H9 (cell line): ENCODE measurements at regions not wholly inside any gene's neighbourhood (a gene's known extent, or its start where the extent isn't known, plus 50 kb on each side); places are given as distances from the start of the nearest gene placed in this dataset.

Experiments
- DNase-seq: peaks from one replicate; pipeline ENCODE4 v3.0.0-alpha.2; 2017
- H2AFZ ChIP-seq: one replicate; pipeline ENCODE4 v1.6.1; 2013; ENCODE audit warnings: mild to moderate bottlenecking, low read length, control low read depth, moderate library complexity
- H2AK5ac ChIP-seq: 2 replicates; pipeline ENCODE4 v1.6.1; 2013; ENCODE audit warnings: low read length, control low read depth, mixed read lengths; ENCODE audit not compliant: insufficient read length
- H2BK120ac ChIP-seq: one replicate; pipeline ENCODE4 v1.6.1; 2013; ENCODE audit warnings: low read depth, mild to moderate bottlenecking, low read length, control low read depth, inconsistent platforms; ENCODE audit not compliant: poor library complexity, severe bottlenecking
- H2BK12ac ChIP-seq: 2 replicates; pipeline ENCODE4 v1.6.1; 2013; ENCODE audit warnings: low read length, control low read depth, mixed read lengths, low read depth; ENCODE audit not compliant: insufficient read length
- H2BK15ac ChIP-seq: 2 replicates; pipeline ENCODE4 v1.6.1; 2013; ENCODE audit warnings: low read depth, low read length, control low read depth
- H2BK20ac ChIP-seq: one replicate; pipeline ENCODE4 v1.6.1; 2013; ENCODE audit warnings: low read depth, mild to moderate bottlenecking, low read length, control low read depth, inconsistent platforms; ENCODE audit not compliant: poor library complexity, severe bottlenecking
- H2BK5ac ChIP-seq: 2 replicates; pipeline ENCODE4 v1.6.1; 2013; ENCODE audit warnings: low read length, control low read depth, mixed read lengths; ENCODE audit not compliant: insufficient read length
- H3K14ac ChIP-seq: 2 replicates; pipeline ENCODE4 v1.6.1; 2013; ENCODE audit warnings: low read length, control low read depth; ENCODE audit not compliant: insufficient read depth
- H3K18ac ChIP-seq: 2 replicates; pipeline ENCODE4 v1.6.1; 2013; ENCODE audit warnings: low read depth, mild to moderate bottlenecking, mixed read lengths, low read length, control low read depth; ENCODE audit not compliant: insufficient read length
- H3K23ac ChIP-seq: 2 replicates; pipeline ENCODE4 v1.6.1; 2013; ENCODE audit warnings: low read length, control low read depth, mixed read lengths, low read depth; ENCODE audit not compliant: insufficient read length
- H3K23me2 ChIP-seq: 2 replicates; pipeline ENCODE4 v1.6.1; 2013; ENCODE audit warnings: low read depth, mild to moderate bottlenecking, mixed read lengths, low read length, control low read depth; ENCODE audit not compliant: insufficient read length, poor library complexity, severe bottlenecking
- H3K27ac ChIP-seq: 2 replicates; pipeline ENCODE4 v1.5.1; 2013; ENCODE audit warnings: low read length, control low read depth, mixed read lengths, low read depth; ENCODE audit not compliant: insufficient read length
- H3K27me3 ChIP-seq: 2 replicates; pipeline ENCODE4 v1.6.1; 2013; ENCODE audit warnings: low read length, control low read depth, inconsistent platforms; ENCODE audit not compliant: insufficient read depth
- H3K4ac ChIP-seq: 2 replicates; pipeline ENCODE4 v1.6.1; 2013; ENCODE audit warnings: low read depth, mild to moderate bottlenecking, control low read depth, inconsistent platforms, low read length, moderate library complexity
- H3K4me1 ChIP-seq: 2 replicates; pipeline ENCODE4 v1.6.1; 2013; ENCODE audit warnings: low read length, control low read depth, inconsistent platforms; ENCODE audit not compliant: insufficient read depth
- H3K4me2 ChIP-seq: 2 replicates; pipeline ENCODE4 v1.6.1; 2013; ENCODE audit warnings: low read length, control low read depth, mixed read lengths; ENCODE audit not compliant: insufficient read length, insufficient read depth
- H3K56ac ChIP-seq: 2 replicates; pipeline ENCODE4 v1.6.1; 2013; ENCODE audit warnings: low read depth, mild to moderate bottlenecking, mixed read lengths, low read length, control low read depth; ENCODE audit not compliant: insufficient read length
- H3K79me1 ChIP-seq: 2 replicates; pipeline ENCODE4 v1.6.1; 2013; ENCODE audit warnings: low read depth, mild to moderate bottlenecking, moderate library complexity, low read length, control low read depth, inconsistent platforms; ENCODE audit not compliant: insufficient read depth, poor library complexity, severe bottlenecking
- H3K79me2 ChIP-seq: 2 replicates; pipeline ENCODE4 v1.6.1; 2013; ENCODE audit warnings: low read length, control low read depth, inconsistent platforms; ENCODE audit not compliant: insufficient read depth
- H3K9ac ChIP-seq: 2 replicates; pipeline ENCODE4 v1.6.1; 2013; ENCODE audit warnings: low read length, control low read depth, mixed read lengths; ENCODE audit not compliant: insufficient read length; ENCODE audit errors: extremely low read depth
- H3K9me3 ChIP-seq: one replicate; pipeline ENCODE4 v1.6.1; 2013; ENCODE audit warnings: low read depth, low read length, inconsistent platforms; ENCODE audit not compliant: control insufficient read depth
- H3T11ph ChIP-seq: one replicate; pipeline ENCODE4 v1.6.1; 2013; ENCODE audit warnings: mild to moderate bottlenecking, low read length, control low read depth, inconsistent platforms
- H4K20me1 ChIP-seq: one replicate; pipeline ENCODE4 v1.6.1; 2013; ENCODE audit not compliant: control insufficient read depth, insufficient read length, insufficient read depth
- H4K5ac ChIP-seq: 2 replicates; pipeline ENCODE4 v1.6.1; 2013; ENCODE audit warnings: low read depth, mild to moderate bottlenecking, mixed read lengths, low read length, control low read depth; ENCODE audit not compliant: insufficient read length
- H4K8ac ChIP-seq: replicated peaks from 2 replicates; pipeline ENCODE4 v1.6.1; 2013; ENCODE audit warnings: low read length, control low read depth, mixed read lengths, low read depth; ENCODE audit not compliant: insufficient read length
- H4K91ac ChIP-seq: 2 replicates; pipeline ENCODE4 v1.6.1; 2013; ENCODE audit warnings: low read depth, mild to moderate bottlenecking, moderate library complexity, mixed read lengths, low read length, control low read depth; ENCODE audit not compliant: insufficient read length
- H3K27ac Mint-ChIP-seq, 3 experiments: 2 replicates in 2 of 3; 3 replicates in 1 of 3; pipeline ENCODE4 v1.8.0; 2020 to 2021; ENCODE audit warnings: mixed read lengths in 3 of 3, mild to moderate bottlenecking in 1 of 3, moderate library complexity in 1 of 3
- H3K27me3 Mint-ChIP-seq: 2 replicates; pipeline ENCODE4 v1.8.0; 2021; ENCODE audit warnings: low read depth, mild to moderate bottlenecking, moderate library complexity, mixed read lengths
- H3K36me3 Mint-ChIP-seq, 3 experiments: 2 replicates in 2 of 3; 3 replicates in 1 of 3; pipeline ENCODE4 v1.8.0; 2020 to 2021; ENCODE audit warnings: low read depth in 3 of 3, mixed read lengths in 3 of 3; ENCODE audit not compliant: insufficient read depth in 1 of 3
- H3K4me1 Mint-ChIP-seq, 2 experiments: 2 replicates each; pipeline ENCODE4 v1.8.0; 2020; ENCODE audit warnings: mixed read lengths in 2 of 2
- H3K4me3 Mint-ChIP-seq, 2 experiments: 2 replicates in 1 of 2; 3 replicates in 1 of 2; pipeline ENCODE4 v1.8.0; 2020 to 2021; ENCODE audit warnings: mild to moderate bottlenecking in 2 of 2, mixed read lengths in 2 of 2, moderate library complexity in 1 of 2
- H3K9me3 Mint-ChIP-seq, 2 experiments: 2 replicates in 1 of 2; 3 replicates in 1 of 2; pipeline ENCODE4 v1.8.0; 2020; ENCODE audit warnings: mild to moderate bottlenecking in 2 of 2, mixed read lengths in 2 of 2, moderate library complexity in 1 of 2
- WGBS: extraction: QIAGEN DNeasy Blood & Tissue Kit; methylation state at CpG from one replicate; pipeline ENCODE4 v1.1.7; 2013; ENCODE audit warnings: missing lambda C conversion rate, low lambda C conversion rate, mixed read lengths; ENCODE audit not compliant: insufficient read length; ENCODE audit errors: extremely low coverage; 5-methylcytosine and 5-hydroxymethylcytosine counted together
- TF ChIP-seq, protein P1 (sequence below): fragments of 200-600 bp; sonication (generic); conservative IDR thresholded peaks from 3 replicates; pipeline ENCODE4 v1.8.0; 2021; ENCODE audit warnings: antibody characterized with exemption, mild to moderate bottlenecking

DNA sequence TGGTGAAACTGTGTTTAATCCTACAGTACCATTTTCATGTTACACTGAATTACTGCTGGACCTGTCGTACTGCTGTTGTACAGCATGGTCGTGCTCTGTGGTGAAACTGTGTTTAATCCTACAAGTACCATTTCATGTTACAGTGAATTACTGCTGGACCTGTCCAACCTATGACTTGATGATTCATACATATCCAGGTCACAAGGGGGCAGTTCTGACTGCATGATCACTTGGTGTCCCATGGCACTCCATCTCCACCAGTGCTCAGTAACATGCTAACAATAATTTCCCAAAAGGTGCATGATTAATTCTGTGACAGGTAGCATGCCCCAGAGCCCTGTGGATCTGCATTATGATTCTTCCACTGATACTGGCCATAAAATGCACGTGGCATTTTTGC is 101.6 kb downstream of the ADCYAP1 start:
- no CpG with 5 or more reads among the region's 3 CpGs for WGBS
- no peak overlapping the region for H2BK15ac ChIP-seq
- H3K36me3 Mint-ChIP-seq: peaks cover 0 to 18% (median 16%) of the 10 kb centered on the region in 3 experiments; a peak in 4 of 7 replicates

More for the DNA sequence above, 101.6 kb downstream of the ADCYAP1 start:
- no peak overlapping the region for H3K23ac ChIP-seq
- Mint-ChIP-seq H3K4me3 (no peak overlapping the region), H3K4me1 (peaks cover 4% of the 10 kb centered on the region in 2 experiments; a peak in 2 of 4 replicates), H3K27ac (no peak overlapping the region), H3K27me3 (no peaks in the 10 kb centered on the region), H3K9me3 (peaks cover 3 to 4% of the 10 kb centered on the region in 2 experiments; a peak in 3 of 5 replicates)
- H2AFZ ChIP-seq: no peak overlapping the region
- H3K79me2 ChIP-seq: peaks cover 4% of the 10 kb centered on the region; the same call in 1 of the 2 replicates
- H3K4ac ChIP-seq: no peak overlapping the region
- H3K9ac ChIP-seq: no peak overlapping the region
- no peaks in the 10 kb centered on the region for H4K20me1 ChIP-seq
- no peaks in the 10 kb centered on the region for H3K4me1 ChIP-seq
- no peak overlapping the region for H3K4me2 ChIP-seq
- no peaks in the 10 kb centered on the region for H3K79me1 ChIP-seq
- H3K56ac ChIP-seq: no peak overlapping the region
- no peak overlapping the region for H3K27ac ChIP-seq
- no peak overlapping the region for H3K18ac ChIP-seq
- no peak overlapping the region for H3K14ac ChIP-seq
- H2AK5ac ChIP-seq: no peak overlapping the region
- H3K23me2 ChIP-seq: no peaks in the 10 kb centered on the region
- H3K27me3 ChIP-seq: no peaks in the 10 kb centered on the region
- H2BK12ac ChIP-seq: no peak overlapping the region
- TF ChIP-seq, protein P1, sequence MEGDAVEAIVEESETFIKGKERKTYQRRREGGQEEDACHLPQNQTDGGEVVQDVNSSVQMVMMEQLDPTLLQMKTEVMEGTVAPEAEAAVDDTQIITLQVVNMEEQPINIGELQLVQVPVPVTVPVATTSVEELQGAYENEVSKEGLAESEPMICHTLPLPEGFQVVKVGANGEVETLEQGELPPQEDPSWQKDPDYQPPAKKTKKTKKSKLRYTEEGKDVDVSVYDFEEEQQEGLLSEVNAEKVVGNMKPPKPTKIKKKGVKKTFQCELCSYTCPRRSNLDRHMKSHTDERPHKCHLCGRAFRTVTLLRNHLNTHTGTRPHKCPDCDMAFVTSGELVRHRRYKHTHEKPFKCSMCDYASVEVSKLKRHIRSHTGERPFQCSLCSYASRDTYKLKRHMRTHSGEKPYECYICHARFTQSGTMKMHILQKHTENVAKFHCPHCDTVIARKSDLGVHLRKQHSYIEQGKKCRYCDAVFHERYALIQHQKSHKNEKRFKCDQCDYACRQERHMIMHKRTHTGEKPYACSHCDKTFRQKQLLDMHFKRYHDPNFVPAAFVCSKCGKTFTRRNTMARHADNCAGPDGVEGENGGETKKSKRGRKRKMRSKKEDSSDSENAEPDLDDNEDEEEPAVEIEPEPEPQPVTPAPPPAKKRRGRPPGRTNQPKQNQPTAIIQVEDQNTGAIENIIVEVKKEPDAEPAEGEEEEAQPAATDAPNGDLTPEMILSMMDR: no peak
- H4K8ac ChIP-seq: no peak overlapping the region
- H2BK120ac ChIP-seq: no peak overlapping the region
- H4K91ac ChIP-seq: no peak overlapping the region
- H3T11ph ChIP-seq: no peak overlapping the region
- H2BK20ac ChIP-seq: no peak overlapping the region
- DNase-seq: no peak
- H2BK5ac ChIP-seq: no peak overlapping the region
- H4K5ac ChIP-seq: no peak overlapping the region
- no peaks in the 10 kb centered on the region for H3K9me3 ChIP-seq
